ENCODE measurements at regions not wholly inside any gene's neighbourhood (a gene's known extent, or its start where the extent isn't known, plus 50 kb on each side); places are given as distances from the start of the nearest gene placed in this dataset.

GRCh38 chr17:71283486-71283885 is 837.3 kb upstream of the SOX9 start:
- no peak for DNase-seq (ENCODE audit: low read depth)

DNA sequence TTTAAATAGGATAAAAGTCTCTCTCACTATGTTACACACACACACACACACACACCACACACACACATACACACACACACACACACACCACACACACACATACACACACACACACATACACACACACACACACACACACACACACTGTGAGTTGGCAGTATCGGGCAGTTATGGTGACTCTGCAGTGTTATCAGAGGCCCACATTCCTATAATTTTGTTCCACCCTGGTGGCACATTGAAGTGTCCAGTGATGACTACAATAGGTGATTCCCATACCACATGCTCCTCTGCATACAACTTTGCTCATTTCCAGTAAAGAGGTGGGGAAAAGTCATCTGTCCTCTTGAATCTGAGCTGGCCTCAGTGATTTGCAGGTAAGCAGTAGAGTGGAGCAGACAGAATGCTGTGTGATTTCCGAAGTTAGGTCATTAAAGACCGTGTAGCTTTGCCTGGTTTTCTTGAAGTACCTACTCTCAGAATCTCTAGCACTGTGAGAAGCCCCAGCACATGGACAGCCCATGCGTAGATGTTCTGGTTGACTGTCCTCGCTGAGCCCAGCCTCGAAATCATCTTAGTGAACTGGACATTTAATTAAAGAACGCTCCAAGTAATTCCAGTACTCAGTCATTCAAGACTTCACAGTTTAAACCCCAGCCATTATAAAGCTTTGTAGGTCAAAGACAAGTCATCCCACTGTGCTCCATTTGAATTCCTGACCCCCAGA is 836.6 kb upstream of the SOX9 start:
- DNase-seq (ENCODE audit: low read depth), result no peak

- no peak for DNase-seq (ENCODE audit: low read depth)
Observed at GRCh38 chr17:71286625-71287024, 834.2 kb upstream of the SOX9 start.

DNA sequence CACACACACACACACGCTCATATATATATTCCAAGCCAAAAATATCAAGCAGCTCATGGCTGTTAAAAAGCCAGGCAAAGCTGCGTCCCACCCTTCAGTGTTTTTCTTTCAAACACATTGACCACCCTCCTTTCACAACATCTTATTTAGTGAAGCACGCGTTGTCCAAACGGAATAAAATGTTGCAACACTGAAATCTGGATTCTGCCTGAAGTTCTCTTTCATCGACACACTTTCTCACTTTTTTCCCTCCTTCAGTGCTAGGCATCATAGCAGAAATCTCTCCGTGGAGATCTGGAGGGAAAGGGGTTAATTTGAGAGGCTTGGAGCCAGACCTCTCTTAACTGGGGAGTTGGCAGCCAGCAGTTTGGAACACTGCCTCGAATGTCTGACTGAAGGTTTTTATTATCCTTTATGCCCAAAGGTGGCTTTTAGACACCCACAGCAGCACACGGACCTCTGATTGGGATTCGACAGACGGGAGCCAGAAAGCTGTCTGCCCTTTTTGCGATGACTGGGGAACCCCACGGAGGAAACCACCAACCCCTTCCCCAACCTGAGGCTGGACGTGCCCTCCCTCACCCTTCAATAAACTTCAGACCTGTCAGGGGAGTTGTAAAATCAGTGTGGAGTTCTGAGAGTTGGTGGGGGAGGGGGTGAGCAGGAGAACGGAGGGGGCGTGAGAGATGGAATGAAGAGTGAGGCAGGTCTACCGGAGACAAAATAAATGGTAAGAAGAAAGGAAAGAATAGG is 833.6 kb upstream of the SOX9 start:
- no peak for DNase-seq (ENCODE audit: low read depth)

GRCh38 chr17:71292006-71292405 is 828.8 kb upstream of the SOX9 start:
- no peak for DNase-seq (ENCODE audit: low read depth)

GRCh38 chr17:71296005-71296404 is 824.8 kb upstream of the SOX9 start:
- no peak for DNase-seq (ENCODE audit: low read depth)

- no peak for DNase-seq (ENCODE audit: low read depth)
Observed at GRCh38 chr17:71301063-71301462, 819.8 kb upstream of the SOX9 start.

DNA sequence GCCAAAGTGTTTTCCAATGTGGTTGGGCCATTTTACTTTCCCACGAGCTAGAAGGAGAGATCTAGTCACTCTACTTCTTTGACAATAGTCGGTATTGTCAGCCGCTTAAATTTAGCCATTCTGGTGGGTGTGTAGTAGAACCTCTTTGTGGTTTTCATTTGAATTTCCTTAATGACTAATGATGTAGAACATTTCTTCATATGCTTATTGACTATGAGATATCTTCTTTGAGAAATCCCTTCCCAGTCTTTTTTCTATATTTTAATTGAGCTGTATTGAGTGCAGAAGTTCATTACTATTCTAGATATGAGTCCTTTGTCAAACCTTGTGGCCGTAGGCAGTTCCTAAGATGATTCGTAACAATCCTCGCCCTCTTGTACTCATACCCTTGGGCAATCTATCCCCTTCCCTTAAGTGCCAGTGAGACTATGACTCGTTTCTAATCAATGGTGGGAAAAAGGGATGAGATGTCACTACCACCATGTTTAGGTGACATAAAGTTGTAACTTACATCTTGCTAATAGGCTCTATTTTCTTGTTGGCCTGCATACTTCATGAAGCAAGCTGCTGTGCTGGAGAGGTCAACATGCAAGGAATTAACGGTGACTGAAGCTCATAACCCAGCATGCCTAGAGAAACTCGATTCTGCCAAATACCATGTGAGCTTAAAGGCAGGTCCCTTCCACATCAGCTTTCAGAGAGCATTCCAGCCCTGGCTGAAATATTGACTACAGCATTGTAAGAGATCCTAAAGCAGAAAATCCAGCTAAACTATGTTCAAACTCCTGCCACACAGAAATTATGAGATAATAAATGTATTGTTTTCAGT is 817.9 kb upstream of the SOX9 start:
- no peak for DNase-seq (ENCODE audit: low read depth)

DNA sequence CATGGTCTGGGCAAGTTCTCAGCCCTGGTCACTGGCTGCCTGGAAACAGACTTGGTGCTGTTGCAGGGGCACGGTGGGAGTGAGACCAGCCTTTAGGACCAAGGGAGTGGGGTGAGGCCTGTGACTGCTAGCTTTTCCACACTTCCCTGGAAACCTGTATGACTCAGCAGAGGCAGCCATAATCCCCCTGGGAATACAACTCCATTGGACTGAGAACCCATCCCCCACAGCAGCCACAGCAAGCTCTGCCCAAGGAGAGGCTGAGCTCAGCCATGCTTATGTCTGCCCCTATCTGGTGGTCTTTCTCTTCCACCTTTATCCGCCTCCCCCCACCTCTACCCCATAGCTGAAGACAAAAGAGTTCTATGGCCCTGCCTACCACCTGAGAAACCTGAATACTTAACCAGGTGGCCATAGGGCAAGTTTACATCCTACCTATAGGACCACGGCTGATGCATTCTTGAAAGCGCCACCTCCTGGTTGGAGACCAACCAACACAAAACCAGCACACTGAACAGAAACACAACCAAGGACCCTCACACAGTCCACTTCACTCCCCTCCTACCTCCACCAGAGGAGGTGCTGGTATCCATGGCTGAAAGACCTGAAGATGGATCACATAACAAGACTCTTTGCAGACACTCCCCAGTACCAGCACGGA is 816.2 kb upstream of the SOX9 start:
- no peak for DNase-seq (ENCODE audit: low read depth)

- no peak for DNase-seq (ENCODE audit: low read depth)
Observed at GRCh38 chr17:71313866-71314265, 807.0 kb upstream of the SOX9 start.

GRCh38 chr17:71315568-71315967 is 805.3 kb upstream of the SOX9 start:
- DNase-seq (ENCODE audit: low read depth), result no peak

DNA sequence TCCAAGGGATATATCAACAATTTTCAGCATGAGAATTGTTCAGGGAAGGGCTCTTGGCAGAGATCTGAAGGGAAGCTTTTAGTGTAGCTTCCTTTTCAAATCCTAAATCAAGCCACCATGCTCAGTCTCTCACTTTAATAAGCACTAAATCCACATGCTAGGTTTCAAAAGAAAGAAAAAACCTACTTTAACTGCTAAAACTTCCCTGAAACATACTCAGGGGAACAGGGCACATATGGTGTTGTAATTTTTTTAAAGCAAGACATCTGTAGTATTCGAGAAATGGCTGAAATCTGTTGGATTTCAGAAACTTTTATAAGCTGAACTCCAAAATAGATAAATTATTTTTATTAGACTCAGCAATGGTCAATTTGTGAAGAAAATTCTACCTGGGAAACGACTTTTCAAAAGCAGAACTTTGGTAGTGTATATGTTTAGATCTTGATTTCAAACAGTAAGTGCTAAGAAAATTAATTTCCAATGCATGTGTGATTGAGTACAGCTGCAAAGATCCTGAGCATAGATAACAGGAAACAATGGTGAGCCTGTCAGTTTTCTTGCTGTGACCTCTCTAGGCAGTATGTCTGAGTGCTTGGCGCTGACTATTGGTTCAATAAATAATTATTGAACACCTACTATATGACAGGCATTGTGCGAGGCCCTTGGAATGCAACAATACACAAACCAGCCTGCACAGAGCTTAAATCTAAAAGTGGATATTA is 804.5 kb upstream of the SOX9 start:
- no peak for DNase-seq (ENCODE audit: low read depth)

GRCh38 chr17:71320009-71320796 is 800.6 kb upstream of the SOX9 start:
- DNase-seq (ENCODE audit: low read depth), result no peak

GRCh38 chr17:71325117-71325516 is 795.7 kb upstream of the SOX9 start:
- DNase-seq (ENCODE audit: low read depth), result no peak

GRCh38 chr17:71325886-71326285 is 794.9 kb upstream of the SOX9 start:
- DNase-seq (ENCODE audit: low read depth), result no peak

- peak; percentile 26 for DNase-seq (ENCODE audit: low read depth)
Observed at GRCh38 chr17:71327376-71328059, 793.3 kb upstream of the SOX9 start.

DNA sequence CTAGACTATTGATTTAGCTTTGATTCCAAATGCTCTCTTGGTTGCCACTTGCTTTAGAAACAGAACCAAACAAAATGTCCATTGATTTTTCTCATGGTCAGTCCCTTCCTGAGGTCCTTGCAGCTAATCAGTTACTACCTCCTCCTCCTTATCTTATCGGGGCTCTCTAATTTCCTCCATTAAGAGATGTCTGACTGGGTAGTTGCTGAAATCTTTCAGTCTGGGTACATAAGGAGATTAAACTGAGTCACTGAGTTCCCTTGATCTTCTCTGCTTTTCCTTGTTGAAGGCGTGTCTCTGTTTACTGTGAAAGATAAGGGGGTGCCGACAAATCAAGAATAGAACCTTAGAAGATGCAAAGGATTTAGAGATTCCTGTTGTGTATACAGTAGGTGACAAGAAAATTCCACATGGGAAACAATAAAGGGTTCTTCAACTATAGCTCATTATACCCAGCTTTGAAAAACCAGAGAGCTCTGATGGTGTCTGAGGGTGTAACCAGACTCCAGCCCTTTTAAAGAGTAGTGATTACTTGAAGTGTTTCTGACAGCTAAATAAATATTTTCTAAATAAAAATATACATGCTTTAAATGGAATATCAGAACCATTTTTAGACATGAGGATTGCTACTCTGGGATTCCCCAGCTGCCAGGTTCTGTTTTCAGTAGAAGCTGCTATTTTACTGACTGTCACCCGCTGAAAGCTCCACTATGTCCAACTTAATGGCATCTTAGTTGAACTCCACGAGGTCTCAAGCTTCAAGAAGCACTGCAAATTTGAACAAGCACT is 791.3 kb upstream of the SOX9 start:
- DNase-seq (ENCODE audit: low read depth), result no peak

- DNase-seq (ENCODE audit: low read depth), result no peak
Observed at GRCh38 chr17:71330099-71330375, 790.8 kb upstream of the SOX9 start.

GRCh38 chr17:71331754-71332325 is 789.0 kb upstream of the SOX9 start:
- no peak for DNase-seq (ENCODE audit: low read depth)

Measured in EH (cell line).